GM19043 (cell line): ENCODE measurements at regions not wholly inside any gene's neighbourhood (a gene's known extent, or its start where the extent isn't known, plus 50 kb on each side); places are given as distances from the start of the nearest gene placed in this dataset.

Experiments used
- ATAC-seq: cut with Tn5 transposase; IDR thresholded peaks from one replicate; pipeline ENCODE4 v1.9.1; 2021; ENCODE audit warnings: low read depth; ENCODE audit not compliant: unreplicated experiment

- no peak for ATAC-seq
Measured at GRCh38 chr21:28230559-28230958, 762.1 kb downstream of the LTN1 start.

GRCh38 chr21:28229814-28230213 lies 762.9 kb downstream of the LTN1 start:
- ATAC-seq = no peak

- ATAC-seq = no peak
Measured at GRCh38 chr21:28228636-28228995, 764.1 kb downstream of the LTN1 start.

- ATAC-seq = no peak
Measured at GRCh38 chr21:28227881-28228635, 764.6 kb downstream of the LTN1 start.

- no peak for ATAC-seq
Measured at GRCh38 chr21:28226563-28226962, 766.1 kb downstream of the LTN1 start.

GRCh38 chr21:28224191-28224726 lies 768.4 kb downstream of the LTN1 start:
- no peak for ATAC-seq

GRCh38 chr21:28221984-28222383 lies 770.7 kb downstream of the LTN1 start:
- no peak for ATAC-seq

- no peak for ATAC-seq
Measured at GRCh38 chr21:28220680-28221079, 772.0 kb downstream of the LTN1 start.

GRCh38 chr21:28216976-28217523 lies 775.6 kb downstream of the LTN1 start:
- no peak for ATAC-seq

GRCh38 chr21:28215214-28215954 lies 777.3 kb downstream of the LTN1 start:
- no peak for ATAC-seq

GRCh38 chr21:28214786-28215185 lies 777.9 kb downstream of the LTN1 start:
- no peak for ATAC-seq

- ATAC-seq = no peak
Measured at GRCh38 chr21:28213261-28213660, 779.4 kb downstream of the LTN1 start.

GRCh38 chr21:28212061-28212460 lies 780.6 kb downstream of the LTN1 start:
- no peak for ATAC-seq

- no peak for ATAC-seq
Measured at GRCh38 chr21:28207436-28208173, 785.1 kb downstream of the LTN1 start.

- no peak for ATAC-seq
Measured at GRCh38 chr21:28200726-28201125, 792.0 kb downstream of the LTN1 start.

GRCh38 chr21:28196981-28197380 lies 795.7 kb downstream of the LTN1 start:
- ATAC-seq = no peak

- ATAC-seq = no peak
Measured at GRCh38 chr21:28193189-28193588, 799.5 kb downstream of the LTN1 start.

- ATAC-seq = no peak
Measured at GRCh38 chr21:28186604-28187003, 806.1 kb downstream of the LTN1 start.

GRCh38 chr21:28181730-28182129 lies 810.9 kb downstream of the LTN1 start:
- no peak for ATAC-seq

- no peak for ATAC-seq
Measured at GRCh38 chr21:28179136-28179535, 813.5 kb downstream of the LTN1 start.

GRCh38 chr21:28177124-28177523 lies 815.6 kb downstream of the LTN1 start:
- ATAC-seq = no peak
